RPMI7951 (cell line): ENCODE measurements at regions not wholly inside any gene's neighbourhood (a gene's known extent, or its start where the extent isn't known, plus 50 kb on each side); places are given as distances from the start of the nearest gene placed in this dataset.
A peak's percentile ranks its signal among the peaks of the same experiment; 100 is the strongest.

ENCODE experiments used
- DNase-seq: peaks from one replicate; pipeline ENCODE4 v3.0.0-alpha.2; 2012; ENCODE audit warnings: low read depth

DNA sequence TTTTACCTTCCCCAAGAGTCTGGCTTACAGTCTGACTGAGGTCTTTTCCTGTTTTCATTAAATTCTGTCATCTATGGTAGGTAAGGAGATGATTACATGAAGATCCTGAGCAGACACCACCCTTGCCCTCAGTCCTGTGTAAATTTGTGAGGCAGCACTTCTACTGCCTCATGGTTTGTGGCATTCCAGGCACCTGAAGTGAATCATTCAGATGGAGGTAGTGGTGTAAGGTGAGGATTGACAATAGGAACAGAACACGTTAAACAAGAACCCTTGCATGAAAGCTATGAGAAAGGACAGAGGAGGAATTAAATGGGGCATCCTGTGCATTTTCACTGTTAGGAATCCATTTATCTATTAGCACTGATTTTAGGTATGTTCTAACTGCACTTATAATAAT lies 618.6 kb downstream of the TLL1 start:
- no peak for DNase-seq

DNA sequence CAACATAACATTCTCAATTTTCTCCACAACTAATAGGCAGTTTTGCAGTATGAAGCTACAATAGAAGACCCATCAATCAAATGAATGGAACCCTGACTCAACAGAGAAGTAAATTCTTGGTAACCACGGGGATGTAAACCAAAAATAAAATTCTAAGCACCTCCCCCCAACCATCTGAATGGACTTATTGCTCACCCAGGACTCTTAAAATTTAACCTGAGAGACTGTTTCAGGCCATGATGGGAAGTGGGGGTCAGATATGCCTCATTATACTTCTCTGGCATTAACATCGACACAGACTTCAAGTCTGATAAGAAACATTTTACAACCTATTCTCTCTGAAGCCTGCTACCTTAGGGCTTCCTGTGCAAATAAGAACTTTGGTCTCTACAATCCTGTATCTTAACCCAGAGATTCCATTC lies 620.9 kb downstream of the TLL1 start:
- DNase-seq: peak; percentile 59

GRCh38 chr4:166498546-166498945 lies 625.5 kb downstream of the TLL1 start:
- peak; percentile 12 for DNase-seq

DNA sequence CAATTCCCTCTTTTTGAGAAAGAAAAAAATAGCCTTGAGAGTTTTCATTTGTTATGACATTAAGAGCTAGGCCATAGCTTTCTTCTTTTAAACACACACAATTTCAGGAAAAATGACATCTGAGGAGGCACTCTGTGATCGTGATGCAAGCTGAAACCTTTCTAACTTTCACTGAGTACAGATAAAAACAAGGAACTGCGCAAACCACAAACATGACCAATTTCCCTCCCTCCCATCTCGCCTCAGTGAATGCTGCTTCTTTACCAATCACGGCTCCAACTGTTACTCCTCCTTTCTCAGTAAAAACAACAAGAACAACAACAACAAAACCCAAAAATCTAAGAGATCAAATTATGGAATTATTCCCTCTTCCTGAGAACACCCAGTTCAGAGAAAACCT lies 626.8 kb downstream of the TLL1 start:
- peak; percentile 45 for DNase-seq

DNA sequence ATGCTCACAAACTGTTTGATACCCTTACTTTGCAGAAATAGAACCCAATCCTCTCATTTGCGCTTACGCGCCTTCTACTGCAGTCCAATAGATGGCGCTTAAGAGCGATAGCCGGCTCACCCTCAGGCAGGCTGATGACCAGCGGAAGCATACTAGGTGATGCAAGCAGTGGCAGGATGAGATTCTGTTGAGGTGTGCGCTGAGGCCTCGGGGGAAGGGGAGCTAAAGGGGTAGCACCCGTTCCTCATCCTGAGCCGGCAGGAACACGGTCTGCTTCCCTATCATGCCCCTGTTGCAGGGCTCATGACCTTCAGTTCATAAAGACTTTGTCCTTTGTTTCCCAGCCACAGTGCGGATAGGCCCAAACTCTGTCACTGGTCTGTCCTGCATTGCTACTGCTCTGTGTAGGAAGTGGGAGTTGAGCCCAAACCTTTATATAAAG lies 628.9 kb downstream of the TLL1 start:
- DNase-seq: no peak

- no peak for DNase-seq
These were observed 629.6 kb downstream of the TLL1 start for GRCh38 chr4:166502660-166503059.

DNA sequence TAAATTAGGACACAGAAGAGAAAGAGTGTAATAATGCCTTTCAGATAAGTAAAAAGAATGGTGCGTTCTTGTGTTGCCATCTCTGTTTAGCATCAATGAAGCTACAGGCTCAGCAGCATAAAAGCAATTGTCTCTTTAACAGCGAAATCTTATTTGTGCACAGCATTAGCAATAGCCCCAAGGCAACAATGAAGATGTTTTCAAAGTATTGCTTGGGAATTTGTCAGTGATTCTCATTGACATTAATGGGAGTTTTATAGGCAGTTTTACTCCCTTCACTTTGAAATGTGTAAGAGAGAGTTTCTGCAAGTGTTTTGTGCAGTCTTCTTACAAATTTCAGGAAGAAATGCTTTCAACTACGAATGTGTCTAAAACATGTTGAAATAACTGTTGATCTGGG lies 633.0 kb downstream of the TLL1 start:
- no peak for DNase-seq

DNA sequence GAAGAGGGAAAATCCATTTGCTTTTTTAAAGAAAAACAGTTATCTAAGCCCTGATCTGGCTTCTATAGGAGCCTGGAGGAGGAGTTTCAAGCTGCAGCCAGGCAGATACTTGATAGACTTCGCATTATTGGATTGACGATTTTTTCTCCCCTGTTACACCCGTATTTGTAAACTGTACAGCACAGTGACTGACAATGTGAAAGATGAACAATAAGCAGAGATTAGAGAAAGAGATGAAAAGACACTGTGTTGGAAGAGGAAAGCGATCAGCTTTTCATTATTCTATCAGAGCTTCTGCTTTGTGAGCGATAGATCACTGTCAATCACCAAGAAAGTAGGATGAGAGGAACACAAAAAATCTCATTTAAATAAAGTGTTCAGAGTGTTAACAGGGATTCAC lies 639.2 kb downstream of the TLL1 start:
- DNase-seq: no peak

DNA sequence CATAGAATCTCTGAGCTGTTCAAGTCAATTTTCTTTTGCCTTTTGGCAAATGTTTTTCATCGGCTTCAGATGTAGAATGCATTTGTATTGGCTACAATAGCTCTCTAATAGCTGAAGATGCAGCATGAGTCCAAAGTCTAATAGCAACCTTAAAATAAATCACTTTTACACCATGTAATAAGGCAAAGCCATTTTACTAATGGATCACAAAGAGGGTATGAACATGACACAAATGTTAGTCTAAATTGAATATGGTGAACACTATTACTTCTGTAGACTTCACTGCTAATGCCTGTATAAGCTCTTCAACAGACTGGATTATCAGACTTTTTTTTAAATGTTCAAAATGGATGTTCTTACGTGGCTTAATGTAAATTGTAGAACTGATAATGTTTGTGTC lies 645.3 kb downstream of the TLL1 start:
- no peak for DNase-seq

DNA sequence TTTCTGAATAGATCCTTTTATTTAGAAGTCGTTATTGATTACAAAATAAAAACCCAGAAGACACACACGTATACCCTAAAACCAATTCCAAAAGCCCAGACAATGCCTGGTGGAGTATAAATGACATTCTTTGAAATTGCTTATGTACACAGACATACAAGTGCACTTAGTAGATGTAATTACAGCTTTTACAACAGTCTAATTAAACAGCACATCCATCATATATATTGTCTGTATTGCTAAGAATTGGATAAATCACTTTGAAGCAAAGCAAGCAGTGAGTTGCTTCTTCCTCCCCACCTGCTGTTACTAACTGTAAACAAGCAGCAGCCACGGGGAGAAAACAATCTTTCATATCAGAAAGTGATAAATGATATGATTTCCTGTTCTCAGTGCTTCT lies 645.7 kb downstream of the TLL1 start:
- no peak for DNase-seq

- no peak for DNase-seq
These were observed 646.7 kb downstream of the TLL1 start for GRCh38 chr4:166519774-166520173.

GRCh38 chr4:166527500-166527899 lies 654.5 kb downstream of the TLL1 start:
- DNase-seq: peak; percentile 96

GRCh38 chr4:166531703-166532102 lies 658.7 kb downstream of the TLL1 start:
- no peak for DNase-seq

- peak; percentile 26 for DNase-seq
These were observed 662.8 kb downstream of the TLL1 start for GRCh38 chr4:166535865-166536264.

GRCh38 chr4:166538491-166539005 lies 665.5 kb downstream of the TLL1 start:
- DNase-seq: peak; percentile 57

- no peak for DNase-seq
These were observed 673.0 kb downstream of the TLL1 start for GRCh38 chr4:166546009-166546408.

- no peak for DNase-seq
These were observed 656.7 kb downstream of the SPOCK3 start for GRCh38 chr4:166577639-166578038.

- peak; percentile 67 for DNase-seq
These were observed 648.8 kb downstream of the SPOCK3 start for GRCh38 chr4:166585491-166585890.

DNA sequence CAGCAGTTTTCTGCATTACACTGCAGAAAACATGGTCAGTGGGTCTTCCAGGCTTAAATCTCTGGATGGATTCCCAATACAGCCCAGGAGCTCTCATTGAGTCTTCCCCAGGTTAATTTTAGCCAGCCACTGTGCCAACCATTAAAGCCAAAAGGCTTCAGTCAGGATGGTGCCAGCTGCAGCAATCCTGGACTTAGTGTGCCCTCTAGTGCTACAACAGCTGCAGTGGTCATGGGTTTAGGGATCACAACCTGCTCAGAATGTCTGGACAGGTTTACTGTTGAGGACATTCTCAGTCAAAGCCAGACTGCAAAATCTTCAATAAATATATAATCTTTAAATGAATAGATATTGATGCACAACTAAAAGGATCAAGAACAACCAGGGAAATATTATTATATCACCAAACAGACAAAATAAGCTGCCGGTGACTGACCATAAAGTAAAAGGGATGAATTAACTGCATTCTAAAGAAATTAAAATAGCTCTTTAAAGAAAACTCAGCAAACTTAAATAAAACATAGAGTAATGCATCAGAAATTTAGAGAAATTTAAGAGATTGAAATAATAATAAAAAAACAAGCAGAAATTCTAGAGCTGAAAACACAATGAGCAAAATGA lies 639.9 kb downstream of the SPOCK3 start:
- peak; percentile 74 for DNase-seq

GRCh38 chr4:166600264-166600663 lies 634.0 kb downstream of the SPOCK3 start:
- no peak for DNase-seq

- DNase-seq: no peak
These were observed 632.2 kb downstream of the SPOCK3 start for GRCh38 chr4:166602068-166602467.

GRCh38 chr4:166622425-166622977 lies 611.8 kb downstream of the SPOCK3 start:
- DNase-seq: peak; percentile 9

GRCh38 chr4:166625018-166625637 lies 609.2 kb downstream of the SPOCK3 start:
- no peak for DNase-seq
